ENCODE measurements at regions not wholly inside any gene's neighbourhood (a gene's known extent, or its start where the extent isn't known, plus 50 kb on each side); places are given as distances from the start of the nearest gene placed in this dataset.

DNA sequence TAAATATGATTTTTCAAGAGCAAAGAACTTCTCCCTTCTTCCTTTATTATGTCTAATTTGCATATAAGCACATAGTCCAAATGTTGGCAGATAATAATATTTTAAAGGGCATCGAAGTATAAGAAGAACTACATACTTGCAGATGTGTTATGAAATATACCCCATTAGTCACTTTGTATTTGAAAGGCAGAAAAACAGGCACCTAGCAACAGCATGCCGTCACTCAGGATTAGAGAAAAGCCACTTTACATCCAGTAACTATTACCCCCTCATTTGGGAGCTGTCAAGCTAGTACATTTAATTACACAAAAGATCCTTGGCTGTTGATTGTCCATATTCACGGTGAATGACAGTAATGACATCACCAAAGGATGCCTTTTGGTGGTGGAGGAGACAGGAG is 99.3 kb upstream of the ARMC2 start:
- peak; percentile 43 to 79 for DNase-seq
- no CpG with 5 or more reads among the region's 3 CpGs for WGBS (ENCODE audit: extremely low coverage, insufficient coverage, insufficient read length)
- H3K4me2 ChIP-seq (ENCODE audit: low read length), result no peak overlapping the region

DNA sequence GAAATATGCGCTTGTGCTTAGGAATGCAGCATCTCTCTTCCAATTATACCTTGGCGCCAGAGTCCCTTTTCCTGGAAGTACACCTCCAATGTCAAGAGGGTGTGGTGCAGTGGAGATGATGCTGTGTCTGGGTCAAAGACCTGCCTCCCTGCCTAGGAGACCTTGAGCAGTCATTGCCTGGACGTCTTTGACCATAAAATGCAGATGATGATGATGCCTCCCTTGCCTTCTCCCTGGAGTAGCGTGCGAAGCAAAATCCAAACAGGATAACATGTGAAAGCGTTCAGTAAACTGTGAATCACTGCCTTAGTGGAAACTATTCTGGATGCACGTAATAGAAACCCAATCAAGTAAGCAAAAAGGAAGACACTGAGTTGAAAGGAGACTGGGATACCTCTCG is 97.4 kb upstream of the ARMC2 start:
- Histone ChIP-seq H2AFZ (ENCODE audit: insufficient read depth, low read length, poor library complexity) (no peak overlapping the region), H3K27me3 (ENCODE audit: insufficient read depth, low read length) (no peaks in the 10 kb centered on the region), H4K12ac (ENCODE audit: low read depth, low read length) (no peak overlapping the region), H2BK12ac (ENCODE audit: low read length) (no peak overlapping the region), H3K4me2 (ENCODE audit: low read length) (no peak overlapping the region), H3K4ac (ENCODE audit: low read depth, low read length) (no peak overlapping the region), H4K8ac (ENCODE audit: low read depth, low read length) (no peak overlapping the region), H3K9me3 (ENCODE audit: insufficient read depth, low read depth, low read length) (no peaks in the 10 kb centered on the region), H2AK5ac (ENCODE audit: low read length) (no peak overlapping the region), H3K14ac (ENCODE audit: low read length) (no peak overlapping the region), H2BK120ac (ENCODE audit: insufficient read depth, low read length, poor library complexity) (no peak overlapping the region), H3K4me3 (ENCODE audit: low read depth, low read length) (no peak overlapping the region), H3K23ac (ENCODE audit: low read length) (no peak overlapping the region), H3K18ac (ENCODE audit: low read length) (no peak overlapping the region), H3K36me3 (ENCODE audit: control insufficient read depth in 1 of 2, insufficient read depth in 2 of 2, low read length in 2 of 2) (no peaks in the 10 kb centered on the region), H3K79me2 (ENCODE audit: control insufficient read depth, insufficient read depth, low read length, poor library complexity) (no peaks in the 10 kb centered on the region), H3K79me1 (ENCODE audit: low read length) (peaks cover 13% of the 10 kb centered on the region), H2BK5ac (ENCODE audit: low read depth, low read length, poor library complexity) (no peak overlapping the region), H4K91ac (ENCODE audit: low read depth, low read length) (no peak overlapping the region), H3K27ac (ENCODE audit: low read depth, low read length) (no peak overlapping the region), H3K4me1 (ENCODE audit: control insufficient read depth in 1 of 2, insufficient read depth in 2 of 2, low read length in 2 of 2) (peaks cover 18 to 19% of the 10 kb centered on the region in 2 experiments), H3K9ac (ENCODE audit: low read length) (no peak overlapping the region)
- no peak for DNase-seq
- no CpG with 5 or more reads among the region's 8 CpGs for whole genome bisulfite sequencing (ENCODE audit: extremely low coverage, insufficient coverage, insufficient read length)

More for the DNA sequence above, 99.3 kb upstream of the ARMC2 start:
- Histone ChIP-seq H3K79me2 (ENCODE audit: control insufficient read depth, insufficient read depth, low read length, poor library complexity) (no peaks in the 10 kb centered on the region), H3K36me3 (ENCODE audit: control insufficient read depth in 1 of 2, insufficient read depth in 2 of 2, low read length in 2 of 2) (no peaks in the 10 kb centered on the region), H3K4me3 (ENCODE audit: low read depth, low read length) (no peak overlapping the region), H3K18ac (ENCODE audit: low read length) (no peak overlapping the region), H3K4me1 (ENCODE audit: control insufficient read depth in 1 of 2, insufficient read depth in 2 of 2, low read length in 2 of 2) (peaks cover 19 to 20% of the 10 kb centered on the region in 2 experiments), H2BK5ac (ENCODE audit: low read depth, low read length, poor library complexity) (no peak overlapping the region), H3K27ac (ENCODE audit: low read depth, low read length) (no peak overlapping the region), H2BK120ac (ENCODE audit: insufficient read depth, low read length, poor library complexity) (no peak overlapping the region), H3K79me1 (ENCODE audit: low read length) (peaks cover 15% of the 10 kb centered on the region), H4K12ac (ENCODE audit: low read depth, low read length) (no peak overlapping the region), H4K91ac (ENCODE audit: low read depth, low read length) (no peak overlapping the region), H4K8ac (ENCODE audit: low read depth, low read length) (no peak overlapping the region), H3K9me3 (ENCODE audit: insufficient read depth, low read depth, low read length) (no peaks in the 10 kb centered on the region), H3K23ac (ENCODE audit: low read length) (no peak overlapping the region), H3K14ac (ENCODE audit: low read length) (no peak overlapping the region), H2AFZ (ENCODE audit: insufficient read depth, low read length, poor library complexity) (no peak overlapping the region), H3K27me3 (ENCODE audit: insufficient read depth, low read length) (no peaks in the 10 kb centered on the region), H3K9ac (ENCODE audit: low read length) (no peak overlapping the region), H3K4ac (ENCODE audit: low read depth, low read length) (no peak overlapping the region), H2BK12ac (ENCODE audit: low read length) (no peak overlapping the region), H2AK5ac (ENCODE audit: low read length) (no peak overlapping the region)

DNA sequence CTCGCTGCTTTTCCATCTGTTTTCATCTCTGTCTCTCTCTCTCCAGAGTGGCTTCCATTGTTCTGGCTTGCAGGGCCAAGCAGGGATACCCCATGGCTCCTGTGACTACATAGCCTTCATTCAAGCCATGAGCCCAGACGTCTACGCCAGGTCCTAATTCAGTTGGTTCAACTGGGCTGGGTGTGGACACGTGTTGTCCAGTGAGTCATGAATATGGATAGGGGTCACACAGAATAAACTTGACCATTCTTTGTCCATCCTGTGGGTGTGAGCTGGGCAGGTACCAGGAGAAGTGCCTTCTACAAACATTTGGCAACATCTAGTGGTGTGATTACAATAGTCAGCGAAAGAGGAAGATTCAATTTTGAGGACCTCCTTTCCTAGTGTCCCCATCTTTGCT is 96.9 kb upstream of the ARMC2 start:
- H4K8ac ChIP-seq (ENCODE audit: low read depth, low read length), result no peak overlapping the region
- no peak overlapping the region for H2BK12ac ChIP-seq (ENCODE audit: low read length)
- H3K27me3 ChIP-seq (ENCODE audit: insufficient read depth, low read length), result no peaks in the 10 kb centered on the region
- no peak overlapping the region for H3K4ac ChIP-seq (ENCODE audit: low read depth, low read length)
- no peak overlapping the region for H2BK5ac ChIP-seq (ENCODE audit: low read depth, low read length, poor library complexity)
- H3K79me2 ChIP-seq (ENCODE audit: control insufficient read depth, insufficient read depth, low read length, poor library complexity), result no peaks in the 10 kb centered on the region
- no peak overlapping the region for H3K4me2 ChIP-seq (ENCODE audit: low read length)
- no peak overlapping the region for H3K14ac ChIP-seq (ENCODE audit: low read length)
- no CpG with 5 or more reads among the region's 5 CpGs for WGBS (ENCODE audit: extremely low coverage, insufficient coverage, insufficient read length)
- no peak overlapping the region for H3K18ac ChIP-seq (ENCODE audit: low read length)
- no peak overlapping the region for H3K9ac ChIP-seq (ENCODE audit: low read length)
- H4K91ac ChIP-seq (ENCODE audit: low read depth, low read length), result no peak overlapping the region
- H3K4me3 ChIP-seq (ENCODE audit: low read depth, low read length), result no peak overlapping the region
- no peak overlapping the region for H3K23ac ChIP-seq (ENCODE audit: low read length)
- H3K79me1 ChIP-seq (ENCODE audit: low read length), result peaks cover 12% of the 10 kb centered on the region
- H3K4me1 ChIP-seq (ENCODE audit: control insufficient read depth in 1 of 2, insufficient read depth in 2 of 2, low read length in 2 of 2), result peaks cover 17 to 21% of the 10 kb centered on the region in 2 experiments
- no peak overlapping the region for H3K27ac ChIP-seq (ENCODE audit: low read depth, low read length)
- no peak overlapping the region for H2AFZ ChIP-seq (ENCODE audit: insufficient read depth, low read length, poor library complexity)
- H2AK5ac ChIP-seq (ENCODE audit: low read length), result no peak overlapping the region
- H4K12ac ChIP-seq (ENCODE audit: low read depth, low read length), result no peak overlapping the region
- no peaks in the 10 kb centered on the region for H3K36me3 ChIP-seq (ENCODE audit: control insufficient read depth in 1 of 2, insufficient read depth in 2 of 2, low read length in 2 of 2)
- no peak overlapping the region for H2BK120ac ChIP-seq (ENCODE audit: insufficient read depth, low read length, poor library complexity)
- peak in 1 of 2 donors; percentile 23 for DNase-seq
- no peaks in the 10 kb centered on the region for H3K9me3 ChIP-seq (ENCODE audit: insufficient read depth, low read depth, low read length)

DNA sequence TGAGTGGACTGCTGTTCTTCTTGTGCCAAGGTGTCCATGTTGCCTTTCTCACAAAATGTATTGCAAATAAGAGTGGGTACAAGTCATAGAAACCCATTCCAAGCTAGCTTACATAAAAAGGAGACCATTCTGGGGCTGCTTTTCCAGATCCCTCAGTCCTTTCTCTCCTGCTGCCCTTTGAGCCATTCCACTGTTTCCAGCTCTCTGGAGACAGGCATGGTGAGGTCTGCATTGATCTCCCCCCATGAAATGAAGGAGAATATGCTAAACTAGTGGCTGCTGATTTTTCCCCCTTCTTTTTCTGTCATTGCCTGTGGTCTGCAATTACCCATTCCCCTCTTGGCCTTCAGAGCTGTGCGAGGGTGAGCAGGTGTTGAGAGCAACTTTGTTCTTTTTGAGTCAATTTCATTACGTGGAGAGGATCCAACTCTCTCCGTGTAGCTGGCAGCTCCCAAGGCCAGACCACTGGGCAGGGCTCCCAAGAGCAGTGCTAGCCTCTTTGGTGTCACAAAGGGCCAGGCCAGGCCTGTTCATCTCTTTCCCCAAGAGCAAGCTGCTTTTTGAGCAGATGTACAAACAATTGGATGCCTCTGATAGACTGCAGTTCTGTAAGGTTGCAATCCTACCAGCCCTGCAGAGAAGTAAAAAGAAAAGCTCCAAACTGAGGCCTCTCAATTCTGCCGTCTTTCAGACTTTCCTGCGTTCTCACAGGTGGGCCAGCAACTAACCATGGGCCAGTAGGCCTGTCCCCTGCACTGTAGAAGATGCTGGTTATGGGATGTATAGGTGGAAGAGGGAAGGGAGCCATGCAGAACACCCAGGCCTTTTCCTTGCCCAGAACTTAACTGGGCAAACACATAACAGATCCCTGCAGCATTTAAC is 96.1 kb upstream of the ARMC2 start:
- Histone ChIP-seq H2AK5ac (ENCODE audit: low read length) (no peak overlapping the region), H4K12ac (ENCODE audit: low read depth, low read length) (no peak overlapping the region)
- no CpG with 5 or more reads among the region's 5 CpGs for WGBS (ENCODE audit: extremely low coverage, insufficient coverage, insufficient read length)

More for the DNA sequence above, 96.1 kb upstream of the ARMC2 start:
- no peak overlapping the region for H4K8ac ChIP-seq (ENCODE audit: low read depth, low read length)
- H3K4ac ChIP-seq (ENCODE audit: low read depth, low read length), result no peak overlapping the region
- peaks cover 6% of the 10 kb centered on the region for H3K79me1 ChIP-seq (ENCODE audit: low read length)
- H3K27ac ChIP-seq (ENCODE audit: low read depth, low read length), result no peak overlapping the region
- no peak overlapping the region for H2AFZ ChIP-seq (ENCODE audit: insufficient read depth, low read length, poor library complexity)
- no peaks in the 10 kb centered on the region for H3K36me3 ChIP-seq (ENCODE audit: control insufficient read depth in 1 of 2, insufficient read depth in 2 of 2, low read length in 2 of 2)
- no peak overlapping the region for H3K4me2 ChIP-seq (ENCODE audit: low read length)
- H3K4me3 ChIP-seq (ENCODE audit: low read depth, low read length), result no peak overlapping the region
- no peak overlapping the region for H2BK5ac ChIP-seq (ENCODE audit: low read depth, low read length, poor library complexity)
- H3K9ac ChIP-seq (ENCODE audit: low read length), result no peak overlapping the region
- DNase-seq, result no peak
- no peak overlapping the region for H4K91ac ChIP-seq (ENCODE audit: low read depth, low read length)
- no peak overlapping the region for H3K23ac ChIP-seq (ENCODE audit: low read length)
- no peak overlapping the region for H2BK120ac ChIP-seq (ENCODE audit: insufficient read depth, low read length, poor library complexity)
- H3K79me2 ChIP-seq (ENCODE audit: control insufficient read depth, insufficient read depth, low read length, poor library complexity), result no peaks in the 10 kb centered on the region
- no peak overlapping the region for H3K14ac ChIP-seq (ENCODE audit: low read length)
- H3K27me3 ChIP-seq (ENCODE audit: insufficient read depth, low read length), result no peaks in the 10 kb centered on the region
- no peaks in the 10 kb centered on the region for H3K9me3 ChIP-seq (ENCODE audit: insufficient read depth, low read depth, low read length)
- no peak overlapping the region for H3K18ac ChIP-seq (ENCODE audit: low read length)
- no peak overlapping the region for H2BK12ac ChIP-seq (ENCODE audit: low read length)
- H3K4me1 ChIP-seq (ENCODE audit: control insufficient read depth in 1 of 2, insufficient read depth in 2 of 2, low read length in 2 of 2), result peaks cover 11 to 16% of the 10 kb centered on the region in 2 experiments
